ENCODE measurements at regions not wholly inside any gene's neighbourhood (a gene's known extent, or its start where the extent isn't known, plus 50 kb on each side); places are given as distances from the start of the nearest gene placed in this dataset.

DNA sequence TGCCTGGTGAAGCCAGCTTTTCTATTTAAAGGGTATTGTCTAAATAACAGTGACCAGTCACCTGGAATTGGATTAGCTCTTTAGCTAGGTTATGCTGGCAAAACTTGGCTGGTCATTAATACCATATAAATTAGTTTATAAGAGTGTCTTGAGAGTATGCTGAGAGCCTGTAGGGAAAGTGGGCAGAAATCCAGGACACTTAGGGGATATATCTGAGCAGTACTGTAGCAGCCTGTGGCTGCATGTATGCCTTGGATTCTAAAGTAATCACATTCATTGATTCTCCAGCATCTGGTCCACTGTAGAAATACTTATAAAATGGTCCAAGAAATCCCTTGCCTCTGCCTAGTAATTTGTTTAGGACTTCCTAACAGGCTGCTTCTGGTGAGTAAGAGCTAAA, 288.9 kb upstream of the DMAC1 start:
- DNase-seq (ENCODE audit: low read depth in 4 of 4, low spot score in 1 of 4) = no peak

DNA sequence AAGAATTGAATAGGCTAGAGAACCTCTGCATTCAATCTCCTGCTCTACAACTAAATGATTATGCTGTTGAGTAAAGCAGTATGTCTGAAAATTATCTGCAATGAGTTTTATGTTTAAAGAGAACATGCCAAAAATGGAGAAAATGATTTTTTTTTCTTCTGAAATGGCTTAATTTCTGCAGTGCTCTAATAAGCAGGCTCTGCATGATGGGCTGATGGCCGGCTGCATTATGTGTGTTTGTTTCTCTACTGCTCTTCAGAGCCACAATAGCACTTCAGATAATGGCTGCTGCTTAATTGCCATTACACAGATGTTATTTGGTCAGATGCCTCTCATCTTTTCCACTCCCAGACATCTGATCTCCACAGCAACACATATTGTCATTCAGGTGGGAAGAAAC, 286.4 kb upstream of the DMAC1 start:
- no peak for DNase-seq (ENCODE audit: low read depth in 4 of 4, low spot score in 1 of 4)

- no peak for DNase-seq (ENCODE audit: low read depth in 4 of 4, low spot score in 1 of 4)
These were observed 279.1 kb upstream of the DMAC1 start for GRCh38 chr9:8078641-8079140.

DNA sequence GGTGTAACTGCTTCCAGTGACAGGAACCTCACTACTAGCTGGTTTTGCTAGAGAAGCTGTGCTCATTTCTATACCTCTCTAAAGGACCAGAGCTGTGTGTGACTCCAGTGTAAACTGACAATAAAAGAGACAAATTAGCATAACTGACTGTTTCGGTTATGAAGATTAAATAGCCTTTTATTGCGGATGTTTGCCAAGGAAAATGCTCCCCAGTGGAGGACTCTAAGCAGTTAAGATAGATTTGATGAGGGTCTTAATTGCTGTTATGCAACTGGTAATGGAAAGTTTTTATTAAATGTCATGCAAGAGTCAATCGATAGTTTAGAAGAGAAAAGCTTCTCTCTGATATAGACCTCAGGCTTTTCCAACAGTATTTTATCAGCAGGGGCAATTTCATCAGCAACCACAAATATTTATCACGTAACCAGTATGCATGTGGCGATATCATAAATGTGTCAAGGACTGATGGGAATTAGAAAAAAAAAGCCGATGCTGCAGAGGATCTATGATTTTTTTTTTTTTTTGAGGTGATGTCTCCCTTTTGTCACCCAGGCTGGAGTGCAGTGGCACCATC, 275.2 kb upstream of the DMAC1 start:
- no peak for DNase-seq (ENCODE audit: low read depth in 4 of 4, low spot score in 1 of 4)

DNA sequence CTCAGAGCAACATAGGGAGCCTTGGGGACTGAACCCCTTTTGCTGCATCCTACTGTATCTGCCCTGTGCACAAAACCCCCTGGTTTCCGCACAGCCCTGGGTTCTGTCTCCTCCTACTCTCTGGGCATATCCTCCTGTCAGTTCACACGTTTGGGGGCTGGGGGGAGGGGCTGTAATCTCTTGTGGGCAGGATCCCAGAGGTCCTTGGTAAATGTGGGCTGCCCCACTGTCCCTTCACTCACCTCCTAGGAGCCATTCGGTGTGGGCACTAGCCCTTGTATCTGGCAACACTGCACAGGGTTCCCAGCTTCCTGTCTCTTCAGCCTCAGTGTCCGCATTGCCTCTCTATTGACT, 271.8 kb upstream of the DMAC1 start:
- DNase-seq (ENCODE audit: low read depth in 4 of 4, low spot score in 1 of 4) = no peak

GRCh38 chr9:8070779-8071444, 271.3 kb upstream of the DMAC1 start:
- DNase-seq (ENCODE audit: low read depth in 4 of 4, low spot score in 1 of 4) = no peak

DNA sequence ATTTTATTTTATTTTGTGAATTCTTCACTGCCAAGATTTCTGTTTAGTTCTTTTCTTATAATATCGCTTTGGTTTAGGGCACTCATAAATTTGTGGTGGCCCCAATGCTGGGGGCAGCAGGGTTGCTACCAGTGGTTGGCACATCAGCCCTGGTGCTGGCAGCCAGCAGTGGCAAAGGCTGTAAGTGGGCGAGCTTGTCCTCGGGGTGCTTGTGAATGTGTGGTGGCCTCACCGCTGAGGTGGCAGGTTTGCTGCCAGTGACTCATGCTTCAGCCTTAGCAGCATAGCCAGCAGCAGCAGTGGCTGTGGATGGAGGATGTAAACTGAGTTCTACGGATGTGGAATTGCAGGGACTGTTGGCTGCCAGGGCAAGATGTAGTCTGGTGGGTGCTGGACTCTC, 262.9 kb upstream of the DMAC1 start:
- DNase-seq (ENCODE audit: low read depth in 4 of 4, low spot score in 1 of 4) = no peak

DNA sequence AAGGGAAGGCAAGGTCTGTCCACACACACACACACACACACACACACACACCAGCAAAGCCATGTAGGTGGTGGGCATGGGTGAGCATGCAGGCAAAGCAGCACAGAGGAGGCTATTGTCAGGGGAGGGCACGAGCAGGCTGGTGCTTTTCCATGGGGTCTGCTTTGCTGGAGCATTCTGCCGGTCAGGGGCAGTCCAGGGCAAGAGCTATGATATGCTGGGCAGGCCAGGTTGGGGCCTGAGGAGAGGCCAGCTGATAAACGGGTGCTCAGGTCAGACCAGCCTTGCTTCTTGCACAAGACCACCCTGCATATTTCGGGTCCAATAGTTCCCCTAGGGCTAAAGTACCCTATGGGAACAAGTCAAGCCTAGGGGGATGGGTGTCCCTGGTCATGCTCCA, 253.9 kb upstream of the DMAC1 start:
- no peak for DNase-seq (ENCODE audit: low read depth in 4 of 4, low spot score in 1 of 4)

DNA sequence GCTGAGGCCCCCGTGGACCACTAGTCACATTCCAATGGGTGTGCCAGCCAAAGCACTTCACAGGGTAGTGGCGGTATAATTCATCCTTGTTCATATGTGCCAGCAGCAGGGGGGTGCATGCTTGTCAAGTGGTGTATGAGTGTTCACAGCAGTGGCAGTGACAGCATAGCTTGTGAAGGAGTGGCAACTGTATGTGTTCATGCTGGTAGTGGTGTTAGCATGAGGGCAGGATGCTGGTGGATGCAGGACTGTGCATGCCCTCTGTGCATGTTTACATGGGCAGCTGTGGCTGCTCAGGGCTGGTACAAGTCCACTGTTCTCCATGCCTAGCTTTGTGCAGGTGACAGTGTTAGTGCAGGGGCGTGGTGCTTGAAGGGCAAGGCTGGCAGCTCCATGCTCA, 253.4 kb upstream of the DMAC1 start:
- DNase-seq (ENCODE audit: low read depth in 4 of 4, low spot score in 1 of 4) = no peak

- no peak for DNase-seq (ENCODE audit: low read depth in 4 of 4, low spot score in 1 of 4)
These were observed 238.2 kb upstream of the DMAC1 start for GRCh38 chr9:8037745-8038144.

DNA sequence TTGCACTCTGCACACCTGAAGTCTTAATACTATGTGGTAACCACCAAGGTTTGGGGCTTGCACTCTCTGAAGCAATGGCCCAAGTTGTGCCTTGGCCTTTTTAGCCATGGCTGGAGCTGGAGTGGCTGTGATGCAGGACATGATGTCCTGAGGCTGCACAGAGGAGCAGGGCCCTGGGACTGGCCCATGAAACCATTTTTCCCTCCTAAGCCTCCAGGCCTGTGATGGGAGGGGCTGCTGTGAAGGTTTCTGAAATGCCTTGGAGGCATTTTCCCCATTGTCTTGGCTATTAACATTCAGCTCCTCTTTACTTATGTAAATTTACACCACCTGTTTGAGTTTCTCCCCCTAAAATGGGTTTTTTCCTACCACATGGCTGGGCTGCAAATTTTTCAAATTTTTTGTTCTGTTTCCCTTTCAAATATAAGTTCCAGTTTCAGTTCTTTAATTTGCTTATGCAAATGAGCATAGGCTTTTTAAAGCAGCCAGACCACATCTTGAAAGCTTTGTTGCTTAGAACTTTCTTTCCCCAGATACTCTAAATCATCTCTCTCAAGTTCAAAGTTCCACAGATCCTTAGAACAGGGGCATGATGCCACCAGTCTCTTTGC, 237.4 kb upstream of the DMAC1 start:
- no peak for DNase-seq (ENCODE audit: low read depth in 4 of 4, low spot score in 1 of 4)

GRCh38 chr9:8033794-8034193, 234.2 kb upstream of the DMAC1 start:
- DNase-seq (ENCODE audit: low read depth in 4 of 4, low spot score in 1 of 4) = no peak

DNA sequence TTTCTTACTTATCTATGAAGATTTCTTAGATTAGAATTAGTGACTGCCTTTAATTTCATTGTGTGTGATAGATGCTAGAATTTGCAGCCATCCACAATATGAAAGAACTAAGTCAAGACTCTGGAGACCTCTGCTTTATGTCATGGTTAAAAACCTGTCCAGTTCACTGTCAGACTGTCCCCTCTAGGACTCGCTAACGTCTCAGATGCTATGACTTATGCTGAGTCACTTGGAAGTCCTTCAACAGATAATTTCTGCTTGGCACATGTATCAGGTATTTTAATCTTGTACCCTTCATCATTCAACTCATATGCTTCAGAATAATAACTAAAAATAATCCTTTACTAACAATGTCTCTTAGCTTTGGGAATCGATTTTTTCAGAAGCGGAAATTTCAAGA, 230.5 kb upstream of the DMAC1 start:
- no peak for DNase-seq (ENCODE audit: low read depth in 4 of 4, low spot score in 1 of 4)

- DNase-seq (ENCODE audit: low read depth in 4 of 4, low spot score in 1 of 4) = no peak
These were observed 227.8 kb upstream of the DMAC1 start for GRCh38 chr9:8027351-8027750.

GRCh38 chr9:8025551-8025950, 226.0 kb upstream of the DMAC1 start:
- no peak for DNase-seq (ENCODE audit: low read depth in 4 of 4, low spot score in 1 of 4)

GRCh38 chr9:8020186-8020585, 220.6 kb upstream of the DMAC1 start:
- no peak for DNase-seq (ENCODE audit: low read depth in 4 of 4, low spot score in 1 of 4)

- no peak for DNase-seq (ENCODE audit: low read depth in 4 of 4, low spot score in 1 of 4)
These were observed 220.1 kb upstream of the DMAC1 start for GRCh38 chr9:8019636-8020035.

DNA sequence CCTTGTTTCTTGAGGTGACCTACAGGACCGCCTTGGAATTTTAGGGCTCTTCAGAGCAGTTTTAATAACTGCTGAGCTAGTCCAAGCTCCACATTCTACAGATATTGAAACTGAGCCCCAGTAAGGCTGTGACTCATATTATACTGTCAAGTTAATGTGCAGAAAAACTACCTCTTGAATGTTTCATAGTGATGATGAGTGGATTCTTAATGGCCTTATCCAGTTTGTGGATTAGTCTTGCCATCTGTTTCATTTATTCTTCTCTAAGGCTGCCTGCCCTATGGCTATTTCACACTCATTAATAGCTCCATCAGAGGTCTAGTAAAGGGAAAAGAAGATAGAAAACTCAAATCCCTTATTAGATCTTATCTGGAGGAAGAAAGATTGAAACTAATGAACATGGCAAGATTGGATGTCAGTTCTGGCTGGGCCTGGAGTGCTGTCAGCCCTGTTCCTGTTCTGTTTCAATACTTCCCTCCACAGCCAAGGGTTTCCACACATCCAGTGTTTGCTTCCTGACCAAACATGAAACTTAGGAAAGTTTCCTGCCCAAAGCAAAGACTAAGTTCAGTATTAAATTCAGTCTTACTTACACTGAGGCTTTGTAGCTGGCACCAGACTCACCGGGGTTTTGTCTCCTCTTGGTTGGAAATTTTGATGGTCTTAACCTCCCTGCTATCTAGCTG, 215.6 kb upstream of the DMAC1 start:
- no peak for DNase-seq (ENCODE audit: low read depth in 4 of 4, low spot score in 1 of 4)

DNA sequence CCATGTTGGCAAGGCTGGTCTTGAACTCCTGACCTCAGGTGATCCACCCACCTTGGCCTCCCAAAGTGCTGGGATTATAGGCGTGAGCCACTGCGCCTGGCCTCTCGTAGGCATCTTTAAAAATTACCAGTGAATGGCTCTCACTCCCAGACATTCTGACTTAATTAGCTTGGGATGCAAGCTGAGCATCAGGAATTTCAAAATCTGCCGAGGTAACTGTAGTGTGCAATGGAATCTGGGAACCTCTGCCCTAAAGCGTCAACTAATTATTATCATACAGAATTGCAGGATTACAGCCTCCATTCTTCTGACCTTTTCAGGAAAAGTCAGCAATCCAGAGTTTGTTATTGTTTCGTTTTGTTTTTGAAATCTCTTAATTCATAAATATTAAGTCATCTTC, 213.4 kb upstream of the DMAC1 start:
- DNase-seq (ENCODE audit: low read depth in 4 of 4, low spot score in 1 of 4) = no peak

- DNase-seq (ENCODE audit: low read depth in 4 of 4, low spot score in 1 of 4) = no peak
These were observed 212.4 kb upstream of the DMAC1 start for GRCh38 chr9:8011974-8012373.

DNA sequence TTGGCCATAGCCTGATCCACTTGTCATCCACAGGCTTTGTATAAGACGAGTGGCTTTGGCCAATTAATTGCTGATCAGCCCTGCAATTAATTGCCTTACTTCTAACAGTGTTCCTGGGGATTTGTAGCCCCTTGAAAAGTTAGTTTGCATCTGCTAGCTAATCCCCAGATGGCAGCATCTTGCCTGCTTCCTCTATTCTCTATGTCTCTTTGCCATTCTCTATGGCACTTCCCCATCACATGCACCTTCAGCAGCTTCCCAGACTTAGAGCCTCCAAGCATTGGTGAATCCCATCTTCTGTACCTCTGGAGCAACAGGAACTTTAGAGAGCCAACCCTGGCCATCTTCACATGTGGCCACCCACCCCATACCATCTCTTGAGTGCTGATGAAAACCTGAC, 197.0 kb upstream of the DMAC1 start:
- DNase-seq (ENCODE audit: low read depth in 4 of 4, low spot score in 1 of 4) = no peak

- DNase-seq (ENCODE audit: low read depth in 4 of 4, low spot score in 1 of 4) = no peak
These were observed 189.2 kb upstream of the DMAC1 start for GRCh38 chr9:7988644-7989280.
